Cardiac fibroblast (primary cell): ENCODE measurements at regions not wholly inside any gene's neighbourhood (a gene's known extent, or its start where the extent isn't known, plus 50 kb on each side); places are given as distances from the start of the nearest gene placed in this dataset.

Experiments
- DNase-seq, 2 donors: peaks; one replicate each; pipeline versions ENCODE4 v3.0.0 to v3.0.0-alpha.2; 2010; ENCODE audit warnings: low read depth in 2 of 2
- H3K4me3 ChIP-seq, 2 donors: replicated peaks in 1 of 2; 1 replicate in 1 of 2; 2 replicates in 1 of 2; pipeline ENCODE4 v1.5.1; 2011; ENCODE audit warnings: low read depth in 2 of 2, low read length in 2 of 2, mild to moderate bottlenecking in 2 of 2, moderate library complexity in 1 of 2
- TF ChIP-seq, protein P1 (sequence below): IDR thresholded peaks from one replicate; pipeline ENCODE4 v1.5.1; 2011; ENCODE audit warnings: low read depth, mild to moderate bottlenecking, low read length, inconsistent platforms

DNA sequence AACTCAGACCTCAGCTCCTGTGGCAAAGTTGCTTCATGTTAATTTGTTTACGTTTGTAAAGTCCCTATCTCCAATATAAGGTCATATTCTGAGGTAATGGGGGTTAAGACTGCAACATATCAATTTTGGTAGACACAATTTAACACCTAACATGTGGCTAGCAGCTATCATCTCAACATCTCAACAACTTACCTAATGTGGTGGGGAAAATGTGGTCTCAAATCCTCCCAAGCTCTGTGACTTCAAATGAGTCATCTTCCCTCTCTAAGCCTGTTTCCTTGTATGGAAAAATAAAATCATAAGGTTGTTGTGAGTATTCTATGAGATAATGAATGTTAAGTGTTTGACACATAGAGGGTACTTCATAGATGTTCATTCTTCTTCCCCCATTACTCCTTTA, 443.3 kb downstream of the CDK5RAP2 start:
- no peak overlapping the region for H3K4me3 ChIP-seq
- TF ChIP-seq, protein P1, sequence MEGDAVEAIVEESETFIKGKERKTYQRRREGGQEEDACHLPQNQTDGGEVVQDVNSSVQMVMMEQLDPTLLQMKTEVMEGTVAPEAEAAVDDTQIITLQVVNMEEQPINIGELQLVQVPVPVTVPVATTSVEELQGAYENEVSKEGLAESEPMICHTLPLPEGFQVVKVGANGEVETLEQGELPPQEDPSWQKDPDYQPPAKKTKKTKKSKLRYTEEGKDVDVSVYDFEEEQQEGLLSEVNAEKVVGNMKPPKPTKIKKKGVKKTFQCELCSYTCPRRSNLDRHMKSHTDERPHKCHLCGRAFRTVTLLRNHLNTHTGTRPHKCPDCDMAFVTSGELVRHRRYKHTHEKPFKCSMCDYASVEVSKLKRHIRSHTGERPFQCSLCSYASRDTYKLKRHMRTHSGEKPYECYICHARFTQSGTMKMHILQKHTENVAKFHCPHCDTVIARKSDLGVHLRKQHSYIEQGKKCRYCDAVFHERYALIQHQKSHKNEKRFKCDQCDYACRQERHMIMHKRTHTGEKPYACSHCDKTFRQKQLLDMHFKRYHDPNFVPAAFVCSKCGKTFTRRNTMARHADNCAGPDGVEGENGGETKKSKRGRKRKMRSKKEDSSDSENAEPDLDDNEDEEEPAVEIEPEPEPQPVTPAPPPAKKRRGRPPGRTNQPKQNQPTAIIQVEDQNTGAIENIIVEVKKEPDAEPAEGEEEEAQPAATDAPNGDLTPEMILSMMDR, result no peak
- no peak for DNase-seq

DNA sequence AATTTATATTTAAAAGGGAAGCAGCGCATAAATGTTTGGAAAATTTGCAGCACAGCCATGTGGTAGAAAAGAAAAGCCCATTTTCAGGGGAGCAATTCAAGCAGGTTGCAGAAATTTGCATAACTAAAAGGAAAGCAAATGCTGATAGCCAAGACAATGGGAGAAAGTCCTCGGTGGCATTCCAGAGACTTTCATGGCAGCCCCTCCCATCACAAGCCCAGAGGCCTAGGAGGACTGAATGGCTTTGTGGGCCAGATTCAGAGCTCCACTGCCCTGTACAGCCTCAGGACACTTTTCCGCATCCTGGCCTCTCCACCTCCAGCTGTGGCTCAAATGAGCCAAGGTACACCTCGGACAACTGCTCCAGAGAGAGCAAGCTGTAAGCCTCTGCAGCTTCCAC, 462.9 kb downstream of the CDK5RAP2 start:
- no peak for DNase-seq
- TF ChIP-seq, protein P1, result no peak
- H3K4me3 ChIP-seq, result no peak overlapping the region

DNA sequence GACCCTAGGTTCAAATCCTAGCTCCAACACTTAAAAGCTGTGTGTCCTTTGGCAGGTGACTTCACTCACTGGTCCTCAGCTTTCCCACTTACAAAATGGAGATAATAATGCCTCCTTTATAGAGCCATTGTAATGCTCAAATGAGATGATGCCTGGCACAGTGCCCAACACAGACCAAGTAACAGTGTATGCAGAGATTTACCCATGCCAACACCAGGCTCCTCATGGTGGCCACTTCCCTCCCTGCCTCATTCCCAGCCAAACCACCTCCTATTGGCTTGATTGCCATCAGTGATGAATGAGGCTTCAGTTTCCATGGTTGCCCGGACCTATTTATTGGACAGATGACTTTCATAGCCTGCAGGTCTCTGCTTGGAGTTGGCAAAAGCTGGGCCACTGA, 469.4 kb downstream of the CDK5RAP2 start:
- DNase-seq, result no peak
- H3K4me3 ChIP-seq, result no peak overlapping the region
- TF ChIP-seq, protein P1, result no peak

DNA sequence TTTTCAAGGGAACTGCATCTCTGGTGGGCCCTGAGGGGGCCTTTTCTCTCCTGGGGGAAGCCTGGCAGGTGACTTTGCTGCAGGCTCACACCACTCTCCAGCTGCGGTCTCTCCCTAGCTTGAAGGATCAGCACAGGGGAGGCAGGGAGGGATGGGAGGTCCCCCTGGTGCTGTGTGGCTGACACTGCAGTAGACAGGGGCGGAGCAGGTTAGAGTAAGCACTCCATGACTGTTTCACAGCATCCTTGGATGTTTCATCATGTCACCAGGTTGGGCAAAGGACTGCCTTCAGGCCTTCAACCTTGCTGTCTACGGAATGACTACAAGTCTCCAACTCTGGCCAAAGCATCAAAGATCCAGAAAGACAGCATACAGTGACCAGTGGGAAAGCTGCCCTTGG, 470.7 kb downstream of the CDK5RAP2 start:
- TF ChIP-seq, protein P1, result no peak
- DNase-seq, result no peak
- no peak overlapping the region for H3K4me3 ChIP-seq

DNA sequence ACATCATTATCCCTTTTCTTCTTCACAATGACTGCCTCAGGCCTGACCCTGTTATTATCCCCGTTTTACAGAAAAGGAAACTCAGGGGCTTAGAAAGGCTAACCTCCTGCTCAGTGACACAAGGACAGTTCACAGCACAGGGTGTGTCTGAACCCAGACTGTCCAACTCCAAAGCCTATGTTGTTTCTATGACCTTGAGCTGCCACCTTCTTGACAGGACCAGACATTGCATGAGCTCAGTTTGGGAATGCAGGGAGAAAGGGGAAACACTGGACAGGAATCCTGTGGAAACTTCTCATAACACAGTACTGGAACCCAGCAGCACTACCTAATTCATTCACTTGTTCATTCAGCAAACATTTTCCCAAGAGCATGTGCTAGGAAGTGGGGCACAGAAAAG, 472.8 kb downstream of the CDK5RAP2 start:
- H3K4me3 ChIP-seq, result no peak overlapping the region
- TF ChIP-seq, protein P1, result no peak
- DNase-seq, result no peak

DNA sequence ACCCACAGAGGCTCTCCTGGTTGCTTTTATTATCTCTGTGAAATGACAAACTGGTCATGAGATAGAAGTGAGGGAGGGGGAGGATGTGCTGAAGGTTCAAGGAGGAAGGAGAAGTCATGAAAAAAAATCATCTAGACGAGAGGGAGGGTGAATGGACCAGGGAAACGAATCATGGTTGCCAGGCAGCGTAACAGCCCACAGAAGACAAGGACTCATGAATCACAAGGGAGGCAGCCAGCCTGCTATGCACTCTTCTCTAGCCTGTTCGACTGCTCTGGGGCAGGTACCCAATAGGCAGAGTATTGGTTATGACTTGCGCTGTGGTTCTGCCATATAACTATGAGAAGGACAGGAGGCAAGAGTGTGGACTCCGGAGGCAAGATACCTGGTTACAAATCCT, 475.2 kb downstream of the CDK5RAP2 start:
- no peak for DNase-seq
- H3K4me3 ChIP-seq, result no peak overlapping the region

DNA sequence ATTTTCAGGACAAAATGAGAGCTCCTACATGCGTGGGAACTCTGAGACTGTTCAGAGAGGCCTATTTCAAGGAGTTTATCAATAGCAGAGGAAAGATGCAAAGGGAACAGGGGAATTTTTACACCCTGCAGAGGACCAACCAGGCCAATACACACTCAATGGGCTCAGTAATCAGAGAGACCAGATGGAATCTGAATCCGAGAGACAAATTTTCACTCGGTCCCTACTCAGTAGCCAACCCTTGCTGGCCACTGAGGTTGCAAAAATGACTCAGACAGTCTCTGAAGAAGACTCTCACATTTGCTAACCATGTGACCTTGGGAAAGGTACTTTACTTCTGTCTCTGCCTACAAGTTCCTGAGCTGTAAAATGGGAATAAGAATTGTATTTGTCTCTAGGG, 479.4 kb downstream of the CDK5RAP2 start:
- DNase-seq, result no peak
- no peak overlapping the region for H3K4me3 ChIP-seq
- TF ChIP-seq, protein P1, result no peak

More for the DNA sequence above, 475.2 kb downstream of the CDK5RAP2 start:
- TF ChIP-seq, protein P1, result no peak
